ENCODE measurements at regions not wholly inside any gene's neighbourhood (a gene's known extent, or its start where the extent isn't known, plus 50 kb on each side); places are given as distances from the start of the nearest gene placed in this dataset.

- H3K4me3 Mint-ChIP-seq = no peak overlapping the region
- 33 to 85% methylated on average over 1 to 4 of the region's 4 CpGs for WGBS, 2 experiments (ENCODE audit: insufficient coverage in 1 of 2, insufficient read length in 1 of 2)
Observed at GRCh38 chr4:12548678-12549077, 935.5 kb downstream of the RAB28 start.

GRCh38 chr4:12545812-12546211, 938.3 kb downstream of the RAB28 start:
- TF ChIP-seq, protein P1, sequence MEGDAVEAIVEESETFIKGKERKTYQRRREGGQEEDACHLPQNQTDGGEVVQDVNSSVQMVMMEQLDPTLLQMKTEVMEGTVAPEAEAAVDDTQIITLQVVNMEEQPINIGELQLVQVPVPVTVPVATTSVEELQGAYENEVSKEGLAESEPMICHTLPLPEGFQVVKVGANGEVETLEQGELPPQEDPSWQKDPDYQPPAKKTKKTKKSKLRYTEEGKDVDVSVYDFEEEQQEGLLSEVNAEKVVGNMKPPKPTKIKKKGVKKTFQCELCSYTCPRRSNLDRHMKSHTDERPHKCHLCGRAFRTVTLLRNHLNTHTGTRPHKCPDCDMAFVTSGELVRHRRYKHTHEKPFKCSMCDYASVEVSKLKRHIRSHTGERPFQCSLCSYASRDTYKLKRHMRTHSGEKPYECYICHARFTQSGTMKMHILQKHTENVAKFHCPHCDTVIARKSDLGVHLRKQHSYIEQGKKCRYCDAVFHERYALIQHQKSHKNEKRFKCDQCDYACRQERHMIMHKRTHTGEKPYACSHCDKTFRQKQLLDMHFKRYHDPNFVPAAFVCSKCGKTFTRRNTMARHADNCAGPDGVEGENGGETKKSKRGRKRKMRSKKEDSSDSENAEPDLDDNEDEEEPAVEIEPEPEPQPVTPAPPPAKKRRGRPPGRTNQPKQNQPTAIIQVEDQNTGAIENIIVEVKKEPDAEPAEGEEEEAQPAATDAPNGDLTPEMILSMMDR (conservative IDR thresholded peaks at IDR 0.05) = no peak
- H3K27ac ChIP-seq (ENCODE audit: low read depth, low read length) = no peak overlapping the region
- H3K27ac Mint-ChIP-seq = no peak overlapping the region

More at GRCh38 chr4:12548678-12549077, 935.5 kb downstream of the RAB28 start:
- Mint-ChIP-seq H3K27me3 (ENCODE audit: insufficient read depth) (no peaks in the 10 kb centered on the region), H3K36me3 (ENCODE audit: low read depth) (no peaks in the 10 kb centered on the region), H3K4me1 (no peaks in the 10 kb centered on the region), H3K9me3 (peaks cover 6% of the 10 kb centered on the region), H3K27ac (no peak overlapping the region)
- H3K9ac ChIP-seq (ENCODE audit: extremely low read depth, low read length, poor library complexity, severe bottlenecking) = no peak overlapping the region
- H3K4me1 ChIP-seq (ENCODE audit: control insufficient read depth, insufficient read depth, low read length) = no peaks in the 10 kb centered on the region
- H3K27ac ChIP-seq (ENCODE audit: low read depth, low read length) = no peak overlapping the region
- H3K27me3 ChIP-seq (ENCODE audit: control insufficient read depth, insufficient read depth, low read length, poor library complexity, severe bottlenecking) = no peaks in the 10 kb centered on the region
- TF ChIP-seq, protein P1 (conservative IDR thresholded peaks at IDR 0.05) = no peak
- H3K4me3 ChIP-seq (ENCODE audit: low read length) = no peak overlapping the region
- no peak for DNase-seq
- H3K36me3 ChIP-seq (ENCODE audit: control insufficient read depth, insufficient read depth, low read length) = no peaks in the 10 kb centered on the region
- H3K9me3 ChIP-seq (ENCODE audit: control insufficient read depth, low read length) = no peaks in the 10 kb centered on the region

DNA sequence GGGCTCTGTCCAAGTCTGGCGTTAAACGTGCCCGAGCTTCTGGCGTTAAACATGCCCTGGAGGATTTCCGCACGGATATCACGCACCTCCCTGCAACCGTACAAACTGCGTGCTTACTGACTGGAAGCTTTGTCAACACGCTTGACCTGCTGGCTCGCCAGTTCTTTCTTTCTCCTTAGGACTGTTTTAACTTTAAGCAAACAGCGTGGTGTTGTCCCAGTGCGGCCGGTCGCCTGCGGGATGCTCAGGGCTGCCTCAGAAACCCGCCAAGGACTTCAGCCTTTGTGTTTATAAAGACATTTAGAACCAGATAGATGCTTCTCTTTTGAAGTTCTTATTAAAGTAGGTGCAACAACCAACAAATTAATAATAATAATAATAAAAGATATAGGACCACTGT, 946.0 kb downstream of the RAB28 start:
- TF ChIP-seq, protein P1 (conservative IDR thresholded peaks at IDR 0.05) = no peak
- Histone ChIP-seq H3K27me3 (ENCODE audit: control insufficient read depth, insufficient read depth, low read length, poor library complexity, severe bottlenecking) (no peaks in the 10 kb centered on the region), H3K9me3 (ENCODE audit: control insufficient read depth, low read length) (no peaks in the 10 kb centered on the region), H3K4me3 (ENCODE audit: low read length) (no peak overlapping the region), H3K4me1 (ENCODE audit: control insufficient read depth, insufficient read depth, low read length) (no peaks in the 10 kb centered on the region), H3K36me3 (ENCODE audit: control insufficient read depth, insufficient read depth, low read length) (no peaks in the 10 kb centered on the region), H3K27ac (ENCODE audit: low read depth, low read length) (no peak overlapping the region), H3K9ac (ENCODE audit: extremely low read depth, low read length, poor library complexity, severe bottlenecking) (no peak overlapping the region)
- Mint-ChIP-seq H3K4me1 (no peaks in the 10 kb centered on the region), H3K36me3 (ENCODE audit: low read depth) (no peaks in the 10 kb centered on the region), H3K27me3 (ENCODE audit: insufficient read depth) (no peaks in the 10 kb centered on the region), H3K27ac (no peak overlapping the region), H3K4me3 (no peak overlapping the region), H3K9me3 (no peaks in the 10 kb centered on the region)
- DNase-seq = no peak
- WGBS, 2 experiments (ENCODE audit: insufficient coverage in 1 of 2, insufficient read length in 1 of 2) = 93 to 94% methylated on average over 14 to 17 of the region's 17 CpGs

More at GRCh38 chr4:12545812-12546211, 938.3 kb downstream of the RAB28 start:
- H3K4me1 ChIP-seq (ENCODE audit: control insufficient read depth, insufficient read depth, low read length) = no peaks in the 10 kb centered on the region
- H3K9me3 ChIP-seq (ENCODE audit: control insufficient read depth, low read length) = no peaks in the 10 kb centered on the region
- no peak overlapping the region for H3K9ac ChIP-seq (ENCODE audit: extremely low read depth, low read length, poor library complexity, severe bottlenecking)
- no peak for DNase-seq
- no peaks in the 10 kb centered on the region for H3K36me3 Mint-ChIP-seq (ENCODE audit: low read depth)
- H3K4me3 ChIP-seq (ENCODE audit: low read length) = no peak overlapping the region
- no peak overlapping the region for H3K4me3 Mint-ChIP-seq
- H3K4me1 Mint-ChIP-seq = no peaks in the 10 kb centered on the region
- peaks cover 2% of the 10 kb centered on the region for H3K9me3 Mint-ChIP-seq
- H3K27me3 ChIP-seq (ENCODE audit: control insufficient read depth, insufficient read depth, low read length, poor library complexity, severe bottlenecking) = no peaks in the 10 kb centered on the region
- no peaks in the 10 kb centered on the region for H3K27me3 Mint-ChIP-seq (ENCODE audit: insufficient read depth)
- H3K36me3 ChIP-seq (ENCODE audit: control insufficient read depth, insufficient read depth, low read length) = no peaks in the 10 kb centered on the region
- WGBS, 2 experiments (ENCODE audit: insufficient coverage in 1 of 2, insufficient read length in 1 of 2) = 45 to 60% methylated on average over 1 of the region's 1 CpG
